ENCODE measurements at regions not wholly inside any gene's neighbourhood (a gene's known extent, or its start where the extent isn't known, plus 50 kb on each side); places are given as distances from the start of the nearest gene placed in this dataset.

DNA sequence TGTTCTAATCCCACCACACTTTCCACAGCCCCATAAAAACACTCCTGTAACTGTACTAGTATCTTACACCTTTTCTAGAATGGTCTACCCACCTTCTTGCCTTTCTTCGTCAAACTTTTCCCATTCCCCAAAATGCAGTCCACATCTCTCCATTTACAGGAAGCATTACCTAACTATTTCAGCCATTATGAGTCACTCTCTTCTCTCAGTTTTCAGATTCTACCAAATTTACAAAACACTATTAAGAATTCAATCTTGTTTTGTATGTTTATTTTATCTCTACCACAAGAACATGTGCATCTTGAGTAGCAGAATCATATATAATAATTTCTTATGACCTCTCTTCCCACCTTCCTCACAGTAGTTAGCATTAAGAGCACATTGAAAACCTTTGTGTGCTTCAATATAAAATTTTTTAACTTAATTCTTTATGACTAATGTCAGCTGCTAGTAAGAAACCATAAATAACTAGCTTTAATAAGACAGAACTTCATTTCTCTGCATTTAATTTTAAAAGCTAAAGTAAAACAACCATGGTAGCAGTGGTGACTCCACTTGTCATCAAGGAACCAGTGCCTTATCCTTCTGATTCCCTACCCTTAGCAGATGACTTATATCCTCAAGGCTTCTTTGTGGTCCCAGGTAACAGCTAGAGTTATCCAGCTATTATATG, 56.6 kb upstream of the MAP2 start:
- Mint-ChIP-seq H3K27me3 (no peaks in the 10 kb centered on the region), H3K4me1 (peaks cover 3% of the 10 kb centered on the region), H3K9me3 (peaks cover 4% of the 10 kb centered on the region), H3K4me3 (no peak overlapping the region), H3K36me3 (ENCODE audit: low read depth) (no peaks in the 10 kb centered on the region), H3K27ac (no peak overlapping the region)
- CTCF ChIA-PET: no interaction called here
- DNase-seq: no peak
- POLR2A ChIA-PET: no interaction called here

DNA sequence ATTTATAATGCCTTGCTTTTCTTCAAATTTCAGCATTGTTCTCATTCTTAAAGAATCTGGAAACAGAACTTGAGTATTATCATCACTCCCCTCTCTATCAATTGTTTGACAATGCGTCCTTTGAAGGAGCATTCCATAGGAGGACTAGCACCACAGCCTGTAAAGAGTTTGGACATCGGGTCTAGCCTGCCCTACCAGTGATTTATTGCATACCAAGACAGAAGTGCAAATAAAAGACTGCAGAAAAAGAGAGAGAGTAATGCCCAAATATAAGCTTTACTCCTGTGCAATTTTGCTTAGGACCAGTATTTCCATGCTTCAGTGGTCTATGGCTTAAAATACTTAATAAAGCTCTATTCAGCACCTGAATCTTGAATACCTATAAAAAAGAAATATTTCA, 55.4 kb upstream of the MAP2 start:
- Mint-ChIP-seq H3K27ac (no peak overlapping the region), H3K4me1 (peaks cover 3% of the 10 kb centered on the region), H3K27me3 (no peaks in the 10 kb centered on the region), H3K4me3 (no peak overlapping the region), H3K36me3 (ENCODE audit: low read depth) (no peaks in the 10 kb centered on the region), H3K9me3 (peaks cover 7% of the 10 kb centered on the region)
- ChIA-PET POLR2A (no interaction called here), CTCF (no interaction called here)
- DNase-seq: no peak

DNA sequence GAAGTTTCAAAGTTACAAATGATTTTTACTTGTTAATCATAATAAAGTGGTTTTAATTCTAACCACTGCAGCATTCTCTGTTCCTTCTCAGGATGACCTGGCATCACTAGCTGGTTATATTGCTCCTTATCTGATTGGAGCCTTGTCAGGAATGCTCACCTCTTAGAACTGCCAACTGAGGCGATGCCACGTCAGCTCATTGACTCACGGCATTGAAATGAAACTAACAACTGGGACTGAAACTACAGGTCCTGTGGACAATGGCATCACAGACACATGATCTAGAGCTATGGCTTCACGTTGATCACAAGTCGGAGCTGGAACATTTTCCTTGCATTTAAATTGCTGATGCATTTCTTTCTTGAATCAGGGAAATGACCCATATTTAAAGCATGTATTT, 54.9 kb upstream of the MAP2 start:
- Mint-ChIP-seq H3K27me3 (no peaks in the 10 kb centered on the region), H3K4me1 (peaks cover 3% of the 10 kb centered on the region), H3K4me3 (no peak overlapping the region), H3K36me3 (ENCODE audit: low read depth) (no peaks in the 10 kb centered on the region), H3K9me3 (peaks cover 7% of the 10 kb centered on the region), H3K27ac (no peak overlapping the region)
- POLR2A ChIA-PET: no interaction called here
- CTCF ChIA-PET: no interaction called here
- DNase-seq: no peak

DNA sequence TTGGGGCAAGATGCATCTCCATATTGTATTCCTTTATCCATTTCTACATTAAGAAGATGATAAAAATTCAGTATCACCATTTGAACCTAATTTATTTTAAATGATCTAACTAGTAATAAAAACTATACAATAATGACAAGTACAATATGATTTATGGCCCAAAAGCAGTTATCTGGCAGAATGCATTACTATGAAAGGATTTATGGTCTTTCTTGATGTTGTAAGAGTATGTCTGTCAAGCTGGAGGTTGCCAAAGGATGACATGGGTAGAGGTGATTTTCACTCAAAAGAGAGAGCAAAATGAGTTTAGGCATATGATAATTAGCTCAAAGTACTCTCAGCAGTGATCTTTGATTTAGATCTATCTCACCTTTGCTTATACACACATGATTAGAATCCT, 54.2 kb upstream of the MAP2 start:
- DNase-seq: no peak
- H3K36me3 Mint-ChIP-seq (ENCODE audit: low read depth): no peaks in the 10 kb centered on the region
- H3K27me3 Mint-ChIP-seq: no peaks in the 10 kb centered on the region
- H3K9me3 Mint-ChIP-seq: peaks cover 7% of the 10 kb centered on the region
- ChIA-PET CTCF (no interaction called here), POLR2A (no interaction called here)
- no peak overlapping the region for H3K4me3 Mint-ChIP-seq
- peaks cover 3% of the 10 kb centered on the region for H3K4me1 Mint-ChIP-seq
- H3K27ac Mint-ChIP-seq: no peak overlapping the region

DNA sequence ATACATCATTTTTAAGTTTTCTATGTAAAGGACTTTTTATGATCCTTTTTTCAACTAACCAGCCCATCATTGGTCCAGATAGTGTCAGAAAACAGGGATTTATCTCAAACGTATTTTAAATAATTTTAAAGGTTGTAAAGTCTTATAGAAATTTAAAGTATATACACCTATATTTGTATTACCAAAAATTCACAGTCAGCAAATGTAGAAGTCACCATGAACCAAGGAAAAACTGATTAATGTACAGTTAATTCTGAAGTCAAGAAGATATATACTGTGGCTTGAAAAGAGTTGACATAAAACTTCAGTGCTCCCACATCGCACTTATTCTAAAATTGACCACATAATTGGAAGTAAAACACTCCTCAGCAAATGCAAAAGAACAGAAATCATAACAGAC, 52.4 kb upstream of the MAP2 start:
- Mint-ChIP-seq H3K9me3 (peaks cover 9% of the 10 kb centered on the region), H3K27ac (no peak overlapping the region), H3K36me3 (ENCODE audit: low read depth) (no peaks in the 10 kb centered on the region), H3K4me3 (no peak overlapping the region), H3K4me1 (peaks cover 3% of the 10 kb centered on the region), H3K27me3 (no peaks in the 10 kb centered on the region)
- POLR2A ChIA-PET: no interaction called here
- DNase-seq: no peak
- CTCF ChIA-PET: no interaction called here
